NB4 (cell line): ENCODE measurements at regions not wholly inside any gene's neighbourhood (a gene's known extent, or its start where the extent isn't known, plus 50 kb on each side); places are given as distances from the start of the nearest gene placed in this dataset.

ENCODE experiments used
- MAX ChIP-seq: IDR thresholded peaks from 2 replicates; pipeline ENCODE4 v1.6.1; 2011; ENCODE audit warnings: low read depth, low read length
- MYC ChIP-seq: IDR thresholded peaks from 2 replicates; pipeline ENCODE4 v1.6.1; 2011; ENCODE audit warnings: low read depth, low read length
- POLR2A ChIP-seq: IDR thresholded peaks from 2 replicates; pipeline ENCODE4 v1.6.1; 2011; ENCODE audit warnings: mild to moderate bottlenecking; ENCODE audit not compliant: insufficient read length; ENCODE audit errors: extremely low read depth
- TF ChIP-seq, protein P1 (sequence below): IDR thresholded peaks from one replicate; pipeline ENCODE4 v1.5.1; 2012; ENCODE audit warnings: low read depth, low read length

GRCh38 chr17:53942898-53943297, 120.2 kb downstream of the KIF2B start:
- TF ChIP-seq, protein P1, sequence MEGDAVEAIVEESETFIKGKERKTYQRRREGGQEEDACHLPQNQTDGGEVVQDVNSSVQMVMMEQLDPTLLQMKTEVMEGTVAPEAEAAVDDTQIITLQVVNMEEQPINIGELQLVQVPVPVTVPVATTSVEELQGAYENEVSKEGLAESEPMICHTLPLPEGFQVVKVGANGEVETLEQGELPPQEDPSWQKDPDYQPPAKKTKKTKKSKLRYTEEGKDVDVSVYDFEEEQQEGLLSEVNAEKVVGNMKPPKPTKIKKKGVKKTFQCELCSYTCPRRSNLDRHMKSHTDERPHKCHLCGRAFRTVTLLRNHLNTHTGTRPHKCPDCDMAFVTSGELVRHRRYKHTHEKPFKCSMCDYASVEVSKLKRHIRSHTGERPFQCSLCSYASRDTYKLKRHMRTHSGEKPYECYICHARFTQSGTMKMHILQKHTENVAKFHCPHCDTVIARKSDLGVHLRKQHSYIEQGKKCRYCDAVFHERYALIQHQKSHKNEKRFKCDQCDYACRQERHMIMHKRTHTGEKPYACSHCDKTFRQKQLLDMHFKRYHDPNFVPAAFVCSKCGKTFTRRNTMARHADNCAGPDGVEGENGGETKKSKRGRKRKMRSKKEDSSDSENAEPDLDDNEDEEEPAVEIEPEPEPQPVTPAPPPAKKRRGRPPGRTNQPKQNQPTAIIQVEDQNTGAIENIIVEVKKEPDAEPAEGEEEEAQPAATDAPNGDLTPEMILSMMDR = no peak
- no peak for TF ChIP-seq POLR2A
- TF ChIP-seq MYC = no peak
- no peak for TF ChIP-seq MAX
